HFFc6 (cell line): ENCODE measurements at regions not wholly inside any gene's neighbourhood (a gene's known extent, or its start where the extent isn't known, plus 50 kb on each side); places are given as distances from the start of the nearest gene placed in this dataset.

Experiments
- DNase-seq: peaks from one replicate; pipeline ENCODE4 v3.0.0-alpha.2; 2018
- H3K27ac Mint-ChIP-seq: 2 replicates; pipeline ENCODE4 v1.8.0; 2020; ENCODE audit warnings: mild to moderate bottlenecking, mixed read lengths
- H3K27me3 Mint-ChIP-seq: 2 replicates; pipeline ENCODE4 v1.8.0; 2021; ENCODE audit warnings: mild to moderate bottlenecking, moderate library complexity, mixed read lengths; ENCODE audit not compliant: insufficient read depth
- H3K36me3 Mint-ChIP-seq: 2 replicates; pipeline ENCODE4 v1.8.0; 2021; ENCODE audit warnings: low read depth, mixed read lengths
- H3K4me1 Mint-ChIP-seq: 2 replicates; pipeline ENCODE4 v1.8.0; 2020; ENCODE audit warnings: low read depth, mixed read lengths
- H3K4me3 Mint-ChIP-seq: 2 replicates; pipeline ENCODE4 v1.8.0; 2020; ENCODE audit warnings: mild to moderate bottlenecking, moderate library complexity, mixed read lengths
- H3K9me3 Mint-ChIP-seq: 2 replicates; pipeline ENCODE4 v1.8.0; 2020; ENCODE audit warnings: mild to moderate bottlenecking, mixed read lengths
- TF ChIP-seq, protein P1 (sequence below): fragments of 200-600 bp; sonication (generic); IDR thresholded peaks from 2 replicates; pipeline ENCODE4 v1.5.0; 2021; ENCODE audit warnings: antibody characterized with exemption, mild to moderate bottlenecking

DNA sequence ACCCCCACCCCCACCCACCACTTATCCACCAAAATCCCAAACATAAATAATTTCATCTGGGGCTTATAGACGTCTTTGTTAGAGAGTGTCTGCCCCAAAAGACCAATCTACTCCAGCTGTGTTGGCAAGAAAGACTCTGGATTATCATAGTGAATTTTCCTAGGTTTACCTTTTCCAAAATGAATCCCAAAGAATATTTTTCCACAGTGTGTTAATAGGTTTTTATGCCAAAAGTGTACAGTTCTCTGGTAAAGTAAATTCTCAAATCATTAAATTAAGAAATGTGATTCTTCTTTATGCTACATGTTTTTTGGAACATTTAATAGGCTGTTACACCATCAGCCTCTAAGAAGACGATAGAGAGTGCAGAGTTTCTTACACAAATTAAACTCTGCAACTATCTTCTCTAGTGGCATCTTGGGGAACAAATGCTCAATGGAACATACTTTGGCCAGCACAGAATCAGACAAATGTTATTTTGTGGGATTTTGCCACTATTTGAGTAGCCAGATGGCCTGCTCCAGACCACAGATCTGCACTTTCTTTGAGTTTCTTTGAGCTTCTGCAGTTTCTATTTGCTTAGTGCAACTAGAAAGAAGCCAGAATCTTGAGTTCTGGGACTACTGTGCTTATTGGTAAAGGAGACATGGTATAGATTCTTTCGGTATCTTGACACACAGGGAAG lies 206.0 kb downstream of the KIT start:
- Mint-ChIP-seq H3K27ac (no peak overlapping the region), H3K4me1 (no peaks in the 10 kb centered on the region), H3K27me3 (peaks cover 1% of the 10 kb centered on the region; the same call in 1 of the 2 replicates), H3K4me3 (no peak overlapping the region), H3K9me3 (no peaks in the 10 kb centered on the region), H3K36me3 (no peaks in the 10 kb centered on the region)
- TF ChIP-seq, protein P1, sequence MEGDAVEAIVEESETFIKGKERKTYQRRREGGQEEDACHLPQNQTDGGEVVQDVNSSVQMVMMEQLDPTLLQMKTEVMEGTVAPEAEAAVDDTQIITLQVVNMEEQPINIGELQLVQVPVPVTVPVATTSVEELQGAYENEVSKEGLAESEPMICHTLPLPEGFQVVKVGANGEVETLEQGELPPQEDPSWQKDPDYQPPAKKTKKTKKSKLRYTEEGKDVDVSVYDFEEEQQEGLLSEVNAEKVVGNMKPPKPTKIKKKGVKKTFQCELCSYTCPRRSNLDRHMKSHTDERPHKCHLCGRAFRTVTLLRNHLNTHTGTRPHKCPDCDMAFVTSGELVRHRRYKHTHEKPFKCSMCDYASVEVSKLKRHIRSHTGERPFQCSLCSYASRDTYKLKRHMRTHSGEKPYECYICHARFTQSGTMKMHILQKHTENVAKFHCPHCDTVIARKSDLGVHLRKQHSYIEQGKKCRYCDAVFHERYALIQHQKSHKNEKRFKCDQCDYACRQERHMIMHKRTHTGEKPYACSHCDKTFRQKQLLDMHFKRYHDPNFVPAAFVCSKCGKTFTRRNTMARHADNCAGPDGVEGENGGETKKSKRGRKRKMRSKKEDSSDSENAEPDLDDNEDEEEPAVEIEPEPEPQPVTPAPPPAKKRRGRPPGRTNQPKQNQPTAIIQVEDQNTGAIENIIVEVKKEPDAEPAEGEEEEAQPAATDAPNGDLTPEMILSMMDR: no peak
- no peak for DNase-seq

DNA sequence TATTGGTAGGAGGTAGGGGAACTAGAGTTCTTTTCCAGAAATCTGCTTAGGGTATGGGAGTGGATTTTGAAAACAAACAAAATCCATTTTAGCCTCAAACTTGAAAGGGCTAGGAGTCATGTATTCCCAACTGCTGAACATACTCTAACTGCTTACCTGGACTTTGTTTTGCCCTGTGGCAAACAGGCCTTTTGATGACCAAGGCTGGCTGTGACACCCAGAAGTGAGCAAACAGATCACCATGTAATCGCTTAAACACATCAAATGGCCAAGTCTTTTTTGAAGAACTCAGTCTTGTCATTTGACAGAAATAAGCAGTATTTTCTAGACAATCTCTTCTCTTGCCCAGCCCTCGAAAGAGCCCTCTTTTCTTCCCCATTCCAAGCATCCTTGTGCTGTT lies 203.4 kb downstream of the KIT start:
- no peak for DNase-seq
- no peak overlapping the region for H3K4me3 Mint-ChIP-seq
- H3K27ac Mint-ChIP-seq: no peak overlapping the region
- TF ChIP-seq, protein P1: no peak
- no peaks in the 10 kb centered on the region for H3K4me1 Mint-ChIP-seq
- peaks cover 3% of the 10 kb centered on the region for H3K27me3 Mint-ChIP-seq
- no peaks in the 10 kb centered on the region for H3K9me3 Mint-ChIP-seq
- H3K36me3 Mint-ChIP-seq: no peaks in the 10 kb centered on the region

DNA sequence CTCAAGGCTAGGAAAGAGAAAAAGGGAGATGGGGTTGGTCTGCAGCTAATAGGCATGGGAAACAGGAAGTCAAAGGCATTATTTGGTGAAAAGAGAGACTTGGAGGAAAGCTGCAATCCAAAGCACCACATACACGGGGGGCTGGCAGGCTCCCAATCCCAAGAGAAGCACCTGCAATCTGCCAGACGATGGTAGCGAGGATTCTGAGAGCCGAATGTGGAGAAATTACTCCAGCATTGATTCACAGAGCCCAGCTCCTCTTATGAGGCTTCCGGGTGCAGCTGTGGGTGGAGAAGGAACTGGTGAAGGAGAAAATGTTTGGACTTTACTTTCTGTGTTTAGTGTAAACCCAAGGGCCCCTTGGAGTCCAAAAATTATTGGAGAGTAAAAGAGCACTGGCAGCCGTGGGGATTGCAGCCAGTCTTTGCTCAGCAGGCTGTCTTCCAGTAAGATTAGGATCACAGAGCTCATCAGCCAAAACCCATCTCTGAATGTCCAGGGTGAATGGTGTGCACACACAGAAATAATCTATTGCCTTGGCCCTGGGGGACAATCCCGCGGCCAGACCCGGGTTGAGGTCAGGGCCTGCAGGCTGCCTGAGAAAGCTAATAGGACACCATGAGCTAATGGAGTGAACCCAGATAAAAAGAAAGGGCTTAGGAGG lies 197.6 kb downstream of the KIT start:
- Mint-ChIP-seq H3K36me3 (no peaks in the 10 kb centered on the region), H3K9me3 (no peaks in the 10 kb centered on the region), H3K27me3 (peaks cover 4% of the 10 kb centered on the region), H3K4me3 (no peak overlapping the region), H3K27ac (no peak overlapping the region), H3K4me1 (no peaks in the 10 kb centered on the region)
- DNase-seq: no peak
- TF ChIP-seq, protein P1: no peak

DNA sequence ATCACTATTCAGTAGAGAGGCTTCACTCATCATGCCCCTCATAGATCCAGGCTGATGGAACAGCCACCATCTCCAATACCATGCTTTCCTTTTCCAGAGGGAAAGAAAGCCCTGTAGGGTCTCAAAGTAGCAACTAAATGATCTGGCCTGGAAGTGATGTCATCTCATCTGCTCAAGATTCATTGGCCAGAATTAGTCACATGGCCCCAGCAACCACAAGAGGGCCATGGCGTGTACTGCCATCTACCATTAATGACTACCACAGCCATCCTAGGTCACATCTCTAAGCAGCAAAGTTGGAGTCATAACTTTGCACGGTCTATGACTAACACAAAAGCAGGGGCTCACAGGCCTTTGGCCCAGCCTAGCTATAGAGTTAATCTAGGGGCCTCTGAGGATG lies 194.8 kb downstream of the KIT start:
- no peak overlapping the region for H3K4me3 Mint-ChIP-seq
- no peak overlapping the region for H3K27ac Mint-ChIP-seq
- DNase-seq: no peak
- TF ChIP-seq, protein P1: no peak
- H3K36me3 Mint-ChIP-seq: no peaks in the 10 kb centered on the region
- H3K9me3 Mint-ChIP-seq: no peaks in the 10 kb centered on the region
- H3K4me1 Mint-ChIP-seq: no peaks in the 10 kb centered on the region
- peaks cover 4% of the 10 kb centered on the region for H3K27me3 Mint-ChIP-seq

DNA sequence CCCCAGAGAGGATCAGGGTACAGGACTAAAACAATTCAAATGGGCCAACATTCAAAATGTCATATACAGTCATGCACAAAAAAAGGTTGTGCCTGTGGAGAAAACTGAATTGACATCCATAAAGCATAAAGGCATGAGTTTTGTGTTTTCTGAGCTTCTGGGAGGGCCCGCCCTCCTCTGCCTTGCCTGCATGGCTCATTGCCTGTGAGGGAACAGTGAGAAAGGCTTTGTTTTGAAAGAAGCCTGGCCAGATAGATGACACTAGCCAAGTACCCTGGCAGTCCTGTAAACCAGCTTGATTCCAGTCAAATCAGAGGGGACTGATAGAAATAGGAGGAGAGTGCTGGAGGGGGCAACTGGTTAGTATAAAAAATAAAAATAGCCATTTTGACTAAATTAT lies 194.3 kb downstream of the KIT start:
- Mint-ChIP-seq H3K27ac (no peak overlapping the region), H3K9me3 (no peaks in the 10 kb centered on the region), H3K4me3 (no peak overlapping the region), H3K4me1 (no peaks in the 10 kb centered on the region), H3K27me3 (peaks cover 2% of the 10 kb centered on the region), H3K36me3 (no peaks in the 10 kb centered on the region)
- DNase-seq: no peak
- TF ChIP-seq, protein P1: no peak
